ENCODE measurements at regions not wholly inside any gene's neighbourhood (a gene's known extent, or its start where the extent isn't known, plus 50 kb on each side); places are given as distances from the start of the nearest gene placed in this dataset.
A peak's percentile ranks its signal among the peaks of the same experiment; 100 is the strongest.

DNA sequence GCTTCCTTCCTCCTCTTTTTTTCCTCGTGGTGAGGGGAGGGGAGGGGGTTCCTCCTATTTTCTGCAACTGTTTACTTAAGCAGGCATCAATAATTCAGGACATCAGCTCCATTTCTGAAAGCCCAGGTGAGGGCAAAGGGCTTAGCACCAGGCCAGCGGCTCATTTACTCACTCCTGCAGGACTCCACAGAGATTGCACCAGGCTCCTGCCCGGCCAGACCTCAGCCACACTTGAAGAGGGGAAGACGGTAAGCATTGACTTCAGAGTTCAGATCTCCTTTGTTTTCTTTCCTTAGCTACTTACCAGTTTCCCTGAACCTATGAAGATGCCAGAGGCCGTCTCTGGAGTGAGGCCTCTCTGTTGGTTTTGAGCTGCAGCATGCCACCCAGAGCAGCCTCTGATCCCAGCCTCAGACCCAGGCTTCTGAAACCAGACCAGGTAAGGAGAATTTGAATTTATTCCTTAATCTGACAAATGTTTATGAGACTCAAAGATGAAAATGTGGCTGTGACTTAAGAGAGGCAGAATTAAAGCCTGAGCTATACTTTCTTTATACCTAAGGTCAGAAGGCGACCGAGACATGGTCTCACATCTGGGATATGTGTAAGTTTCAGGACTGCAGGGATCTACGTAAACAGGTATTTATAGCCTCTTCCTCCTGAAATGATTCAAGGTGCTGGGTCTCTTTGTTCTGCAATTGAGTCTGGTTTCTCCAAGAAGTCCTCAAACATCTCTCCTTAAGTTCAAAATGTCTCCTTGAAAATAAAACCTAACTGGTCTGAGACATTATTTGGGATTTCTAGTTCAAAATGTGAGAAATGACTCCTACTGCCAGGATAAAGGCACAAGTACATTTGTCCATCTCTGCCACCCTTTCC, 272.5 kb upstream of the RUNX1 start:
- no peak for FAIRE-seq
- WGBS (ENCODE audit: missing lambda C conversion rate), result 40% methylated on average over 8 of the region's 8 CpGs
- TF ChIP-seq MYC (IDR thresholded peaks at IDR 0.05; ENCODE audit: borderline replicate concordance, low read length), result no peak
- TF ChIP-seq, protein P1, sequence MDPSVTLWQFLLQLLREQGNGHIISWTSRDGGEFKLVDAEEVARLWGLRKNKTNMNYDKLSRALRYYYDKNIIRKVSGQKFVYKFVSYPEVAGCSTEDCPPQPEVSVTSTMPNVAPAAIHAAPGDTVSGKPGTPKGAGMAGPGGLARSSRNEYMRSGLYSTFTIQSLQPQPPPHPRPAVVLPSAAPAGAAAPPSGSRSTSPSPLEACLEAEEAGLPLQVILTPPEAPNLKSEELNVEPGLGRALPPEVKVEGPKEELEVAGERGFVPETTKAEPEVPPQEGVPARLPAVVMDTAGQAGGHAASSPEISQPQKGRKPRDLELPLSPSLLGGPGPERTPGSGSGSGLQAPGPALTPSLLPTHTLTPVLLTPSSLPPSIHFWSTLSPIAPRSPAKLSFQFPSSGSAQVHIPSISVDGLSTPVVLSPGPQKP (IDR thresholded peaks at IDR 0.05; ENCODE audit: low read depth, low read length), result no peak
- TF ChIP-seq CHD4 (IDR thresholded peaks at IDR 0.05; ENCODE audit: borderline replicate concordance), result no peak
- TF ChIP-seq CBX8 (IDR thresholded peaks at IDR 0.05), result no peak
- no peak for TF ChIP-seq POLR2AphosphoS2 (conservative IDR thresholded peaks at IDR 0.05; ENCODE audit: low read length)
- TF ChIP-seq MAZ (IDR thresholded peaks at IDR 0.05; ENCODE audit: borderline replicate concordance, low read depth, low read length), result no peak
- no peak for TF ChIP-seq HDAC2 (IDR thresholded peaks at IDR 0.05)
- TF ChIP-seq, protein P2, sequence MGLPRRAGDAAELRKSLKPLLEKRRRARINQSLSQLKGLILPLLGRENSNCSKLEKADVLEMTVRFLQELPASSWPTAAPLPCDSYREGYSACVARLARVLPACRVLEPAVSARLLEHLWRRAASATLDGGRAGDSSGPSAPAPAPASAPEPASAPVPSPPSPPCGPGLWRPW (IDR thresholded peaks at IDR 0.05), result no peak
- no peak for TF ChIP-seq ZNF302 (CRISPR knock-in tag; IDR thresholded peaks at IDR 0.05)

DNA sequence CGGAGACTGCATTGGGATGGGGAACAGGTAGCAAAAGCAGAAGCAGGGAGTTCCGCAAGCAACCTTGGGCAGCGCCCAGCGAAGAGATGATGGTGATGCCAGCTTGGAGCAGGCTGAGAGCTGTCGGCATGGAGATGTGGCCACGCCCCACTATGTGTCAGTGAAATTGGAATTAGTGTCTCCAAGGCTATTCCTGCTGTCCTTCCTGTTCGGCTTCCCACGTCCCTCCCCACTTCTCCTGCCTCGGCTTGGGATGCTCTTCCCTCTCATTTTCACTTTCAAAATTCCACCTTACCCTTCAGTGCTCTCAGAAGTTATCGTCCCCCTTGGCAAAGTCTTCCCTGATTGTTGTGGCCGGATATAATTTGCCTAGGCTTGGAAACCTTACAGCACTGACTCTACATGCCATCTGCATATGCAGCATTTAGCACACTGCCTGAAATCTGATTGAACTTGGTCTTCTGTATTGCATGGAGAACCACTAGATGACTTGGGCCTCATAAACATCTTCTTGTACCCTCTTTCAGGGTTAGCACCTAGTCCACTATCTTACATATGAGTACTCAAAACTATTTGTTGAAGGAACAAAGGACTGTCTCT, 270.7 kb upstream of the RUNX1 start:
- ATAC-seq, result no peak

More for the DNA sequence above, 272.5 kb upstream of the RUNX1 start:
- DNase-seq (ENCODE audit: low read depth in 1 of 2, low spot score in 1 of 2), result no peak
- Histone ChIP-seq H3K4me1 (no peaks in the 10 kb centered on the region), H3K9me3 (no peaks in the 10 kb centered on the region), H3K4me3 (no peak overlapping the region), H3K4me2 (no peak overlapping the region), H3K27ac (no peak overlapping the region)
- POLR2A ChIA-PET, result no interaction called here
- CTCF ChIA-PET, result interaction anchor here (0.6 kb wide), 1 partner anchor 1475 kb away, joined by 3 read pairs; no protein-coding TSS in a partner anchor
- ATAC-seq, result no peak

DNA sequence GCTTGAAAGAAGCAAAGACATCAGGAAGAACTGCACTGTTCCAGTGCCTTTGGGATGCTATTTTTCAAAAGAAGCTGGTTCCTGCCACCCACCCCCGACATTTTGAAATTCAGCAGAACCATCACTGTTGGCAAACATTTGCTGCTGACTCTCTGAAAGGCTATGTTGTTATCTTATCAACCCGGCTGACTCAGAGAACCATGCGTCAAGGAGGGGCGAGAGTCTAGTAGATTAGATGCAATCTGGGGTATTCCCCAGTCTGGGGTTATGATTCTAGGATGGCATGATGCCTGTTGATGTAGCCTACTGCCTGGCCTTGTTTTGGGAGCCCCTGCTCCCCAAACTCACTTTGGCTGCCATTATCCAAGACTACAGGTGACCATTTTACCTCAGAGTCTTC, 267.8 kb upstream of the RUNX1 start:
- H3K9me3 ChIP-seq, result no peaks in the 10 kb centered on the region
- H3K4me1 ChIP-seq, result no peaks in the 10 kb centered on the region
- ATAC-seq (peak in 1 of 2 experiments; percentile 45; a peak in 2 of 6 replicates), FAIRE-seq (no peak), DNase-seq (ENCODE audit: low read depth in 1 of 2, low spot score in 1 of 2) (no peak)
- TF ChIP-seq TP53 (CRISPR knock-in tag; IDR thresholded peaks at IDR 0.05) (no peak), NR3C1 (IDR thresholded peaks at IDR 0.05) (no peak), JUNB (IDR thresholded peaks at IDR 0.05) (no peak), MAFK (IDR thresholded peaks at IDR 0.05; ENCODE audit: partially characterized antibody) (no peak), ESRRA (IDR thresholded peaks at IDR 0.05; ENCODE audit: borderline replicate concordance, low read length) (no peak)
- no peak overlapping the region for H3K4me3 ChIP-seq
- 10% methylated on average over 4 of the region's 4 CpGs for WGBS (ENCODE audit: missing lambda C conversion rate)
- ChIA-PET POLR2A (interaction anchor here (0.6 kb wide), 1 partner anchor 14 kb away, joined by 3 read pairs; no protein-coding TSS in a partner anchor), CTCF (interaction anchor here (1.1 kb wide), 1 partner anchor 84 kb away, joined by 3 read pairs; no protein-coding TSS in a partner anchor)
- no peak overlapping the region for H3K27ac ChIP-seq
- H3K4me2 ChIP-seq, result no peak overlapping the region

More for the DNA sequence above, 270.7 kb upstream of the RUNX1 start:
- ChIA-PET POLR2A (no interaction called here), CTCF (no interaction called here)
- H3K4me1 ChIP-seq, result no peaks in the 10 kb centered on the region
- H3K9me3 ChIP-seq, result no peaks in the 10 kb centered on the region
- H3K4me2 ChIP-seq, result no peak overlapping the region
- no peak for TF ChIP-seq MAZ (IDR thresholded peaks at IDR 0.05; ENCODE audit: borderline replicate concordance, low read depth, low read length)
- TF ChIP-seq SMC3 (IDR thresholded peaks at IDR 0.05), result no peak
- FAIRE-seq (no peak), DNase-seq (ENCODE audit: low read depth in 1 of 2, low spot score in 1 of 2) (no peak)
- H3K4me3 ChIP-seq, result no peak overlapping the region
- H3K27ac ChIP-seq, result no peak overlapping the region
- WGBS (ENCODE audit: missing lambda C conversion rate), result 62% methylated on average over 9 of the region's 11 CpGs

DNA sequence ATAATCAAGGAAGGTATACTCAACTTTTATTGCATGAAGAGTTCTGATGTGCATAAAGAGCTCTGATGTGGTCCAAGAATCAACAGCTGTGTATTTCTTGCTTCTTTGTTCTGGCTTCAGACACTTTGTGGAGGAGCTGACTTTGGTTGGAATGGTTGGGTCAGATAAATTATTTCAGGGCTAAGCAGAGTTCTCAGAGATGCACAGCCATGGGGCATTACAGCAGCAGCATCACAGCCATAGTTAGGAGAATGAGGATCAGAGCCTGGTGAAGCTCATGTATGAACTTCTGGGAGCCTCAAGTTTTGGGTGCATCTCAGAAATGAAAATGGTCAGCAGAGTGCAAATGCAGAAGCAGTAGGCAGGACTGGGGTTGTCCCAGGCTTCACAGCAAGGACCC, 267.4 kb upstream of the RUNX1 start:
- ChIA-PET POLR2A (no interaction called here), CTCF (interaction anchor here (1.1 kb wide), 1 partner anchor 84 kb away, joined by 3 read pairs; no protein-coding TSS in a partner anchor)
- ATAC-seq (no peak), FAIRE-seq (no peak), DNase-seq (ENCODE audit: low read depth in 1 of 2, low spot score in 1 of 2) (no peak)
- no peaks in the 10 kb centered on the region for H3K9me3 ChIP-seq
- H3K27ac ChIP-seq, result no peak overlapping the region
- H3K4me1 ChIP-seq, result no peaks in the 10 kb centered on the region
- H3K4me2 ChIP-seq, result no peak overlapping the region
- no peak overlapping the region for H3K4me3 ChIP-seq
- TF ChIP-seq PHF8 (IDR thresholded peaks at IDR 0.05; ENCODE audit: borderline replicate concordance, low read depth) (no peak), CHD4 (IDR thresholded peaks at IDR 0.05; ENCODE audit: borderline replicate concordance) (no peak), SREBF2 (IDR thresholded peaks at IDR 0.05) (no peak), ZSCAN20 (CRISPR knock-in tag; IDR thresholded peaks at IDR 0.05) (no peak), BHLHE40 (IDR thresholded peaks at IDR 0.05; ENCODE audit: low read depth, low read length) (no peak), NFE2L2 (conservative IDR thresholded peaks at IDR 0.05; ENCODE audit: low read length) (no peak), FOSL2 (IDR thresholded peaks at IDR 0.05) (no peak), FOSL2 (CRISPR knock-in tag; IDR thresholded peaks at IDR 0.05) (no peak), HOXB13 (CRISPR knock-in tag; IDR thresholded peaks at IDR 0.05; ENCODE audit: low read depth) (no peak)
- TF ChIP-seq, protein P3, sequence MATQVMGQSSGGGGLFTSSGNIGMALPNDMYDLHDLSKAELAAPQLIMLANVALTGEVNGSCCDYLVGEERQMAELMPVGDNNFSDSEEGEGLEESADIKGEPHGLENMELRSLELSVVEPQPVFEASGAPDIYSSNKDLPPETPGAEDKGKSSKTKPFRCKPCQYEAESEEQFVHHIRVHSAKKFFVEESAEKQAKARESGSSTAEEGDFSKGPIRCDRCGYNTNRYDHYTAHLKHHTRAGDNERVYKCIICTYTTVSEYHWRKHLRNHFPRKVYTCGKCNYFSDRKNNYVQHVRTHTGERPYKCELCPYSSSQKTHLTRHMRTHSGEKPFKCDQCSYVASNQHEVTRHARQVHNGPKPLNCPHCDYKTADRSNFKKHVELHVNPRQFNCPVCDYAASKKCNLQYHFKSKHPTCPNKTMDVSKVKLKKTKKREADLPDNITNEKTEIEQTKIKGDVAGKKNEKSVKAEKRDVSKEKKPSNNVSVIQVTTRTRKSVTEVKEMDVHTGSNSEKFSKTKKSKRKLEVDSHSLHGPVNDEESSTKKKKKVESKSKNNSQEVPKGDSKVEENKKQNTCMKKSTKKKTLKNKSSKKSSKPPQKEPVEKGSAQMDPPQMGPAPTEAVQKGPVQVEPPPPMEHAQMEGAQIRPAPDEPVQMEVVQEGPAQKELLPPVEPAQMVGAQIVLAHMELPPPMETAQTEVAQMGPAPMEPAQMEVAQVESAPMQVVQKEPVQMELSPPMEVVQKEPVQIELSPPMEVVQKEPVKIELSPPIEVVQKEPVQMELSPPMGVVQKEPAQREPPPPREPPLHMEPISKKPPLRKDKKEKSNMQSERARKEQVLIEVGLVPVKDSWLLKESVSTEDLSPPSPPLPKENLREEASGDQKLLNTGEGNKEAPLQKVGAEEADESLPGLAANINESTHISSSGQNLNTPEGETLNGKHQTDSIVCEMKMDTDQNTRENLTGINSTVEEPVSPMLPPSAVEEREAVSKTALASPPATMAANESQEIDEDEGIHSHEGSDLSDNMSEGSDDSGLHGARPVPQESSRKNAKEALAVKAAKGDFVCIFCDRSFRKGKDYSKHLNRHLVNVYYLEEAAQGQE (IDR thresholded peaks at IDR 0.05), result no peak
- TF ChIP-seq, protein P4, sequence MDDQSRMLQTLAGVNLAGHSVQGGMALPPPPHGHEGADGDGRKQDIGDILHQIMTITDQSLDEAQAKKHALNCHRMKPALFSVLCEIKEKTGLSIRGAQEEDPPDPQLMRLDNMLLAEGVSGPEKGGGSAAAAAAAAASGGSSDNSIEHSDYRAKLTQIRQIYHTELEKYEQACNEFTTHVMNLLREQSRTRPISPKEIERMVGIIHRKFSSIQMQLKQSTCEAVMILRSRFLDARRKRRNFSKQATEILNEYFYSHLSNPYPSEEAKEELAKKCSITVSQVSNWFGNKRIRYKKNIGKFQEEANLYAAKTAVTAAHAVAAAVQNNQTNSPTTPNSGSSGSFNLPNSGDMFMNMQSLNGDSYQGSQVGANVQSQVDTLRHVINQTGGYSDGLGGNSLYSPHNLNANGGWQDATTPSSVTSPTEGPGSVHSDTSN (IDR thresholded peaks at IDR 0.05), result no peak

All from A549 (cell line).